Mesenchymal stem cell (in vitro differentiated cells and primary cell): ENCODE measurements at regions not wholly inside any gene's neighbourhood (a gene's known extent, or its start where the extent isn't known, plus 50 kb on each side); places are given as distances from the start of the nearest gene placed in this dataset.

Experiments used
- DNase-seq: peaks from one replicate; pipeline ENCODE4 v3.0.0-alpha.2; 2013
- H2AFZ ChIP-seq: one replicate; pipeline ENCODE4 v1.6.1; 2013; ENCODE audit warnings: low read depth, mild to moderate bottlenecking, control low read depth, inconsistent platforms, low read length, moderate library complexity
- H2AK5ac ChIP-seq: 2 replicates; pipeline ENCODE4 v1.6.1; 2013; ENCODE audit warnings: low read length, moderate library complexity, mild to moderate bottlenecking, inconsistent platforms; ENCODE audit not compliant: severe bottlenecking
- H2BK120ac ChIP-seq: one replicate; pipeline ENCODE4 v1.6.1; 2013; ENCODE audit warnings: low read depth, mild to moderate bottlenecking, inconsistent platforms, low read length, moderate library complexity
- H2BK12ac ChIP-seq, 2 experiments: one replicate each; pipeline ENCODE4 v1.6.1; 2013; ENCODE audit warnings: inconsistent platforms in 2 of 2, low read length in 2 of 2, mild to moderate bottlenecking in 2 of 2, moderate library complexity in 2 of 2, control low read depth in 1 of 2
- H2BK15ac ChIP-seq: one replicate; pipeline ENCODE4 v1.6.1; 2013; ENCODE audit warnings: mild to moderate bottlenecking, low read depth, inconsistent platforms; ENCODE audit not compliant: poor library complexity, severe bottlenecking
- H2BK5ac ChIP-seq: 2 replicates; pipeline ENCODE4 v1.6.1; 2013; ENCODE audit warnings: low read depth, mild to moderate bottlenecking, low read length, control low read depth, inconsistent platforms; ENCODE audit not compliant: poor library complexity, severe bottlenecking
- H3K14ac ChIP-seq, 2 experiments: one replicate each; pipeline ENCODE4 v1.6.1; 2013; ENCODE audit warnings: inconsistent platforms in 2 of 2, low read length in 2 of 2, control low read depth in 1 of 2, mild to moderate bottlenecking in 1 of 2, moderate library complexity in 1 of 2
- H3K18ac ChIP-seq, 2 experiments: one replicate each; pipeline ENCODE4 v1.6.1; 2013; ENCODE audit warnings: inconsistent platforms in 2 of 2, low read length in 2 of 2, control low read depth in 1 of 2, low read depth in 1 of 2, mild to moderate bottlenecking in 1 of 2
- H3K23ac ChIP-seq, 2 experiments: one replicate each; pipeline ENCODE4 v1.6.1; 2013; ENCODE audit warnings: inconsistent platforms in 2 of 2, low read length in 2 of 2, mild to moderate bottlenecking in 2 of 2, moderate library complexity in 2 of 2, control low read depth in 1 of 2
- H3K27ac ChIP-seq: 2 replicates; pipeline ENCODE4 v1.5.1; 2013; ENCODE audit warnings: mild to moderate bottlenecking, moderate library complexity, low read length, control low read depth, inconsistent platforms; ENCODE audit not compliant: poor library complexity, severe bottlenecking
- H3K27me3 ChIP-seq, 2 experiments: 2 replicates each; pipeline versions ENCODE4 v1.6.1 to v1.7.0; 2013; ENCODE audit warnings: low read length in 2 of 2, mild to moderate bottlenecking in 2 of 2, moderate library complexity in 2 of 2, control low read depth in 1 of 2, inconsistent platforms in 1 of 2; ENCODE audit not compliant: control insufficient read depth in 1 of 2, insufficient read depth in 1 of 2
- H3K36me3 ChIP-seq, 2 experiments: 2 replicates each; pipeline versions ENCODE4 v1.6.1 to v1.7.0; 2013; ENCODE audit warnings: low read length in 2 of 2, control low read depth in 1 of 2, inconsistent platforms in 1 of 2, low read depth in 1 of 2, mild to moderate bottlenecking in 1 of 2; ENCODE audit not compliant: insufficient read depth in 2 of 2, control insufficient read depth in 1 of 2
- H3K4ac ChIP-seq, 2 experiments: one replicate each; pipeline ENCODE4 v1.6.1; 2013; ENCODE audit warnings: inconsistent platforms in 2 of 2, low read length in 2 of 2, mild to moderate bottlenecking in 2 of 2, moderate library complexity in 2 of 2, control low read depth in 1 of 2, low read depth in 1 of 2
- H3K4me1 ChIP-seq: 2 replicates; pipeline ENCODE4 v1.6.1; 2013; ENCODE audit warnings: low read depth, low read length, control low read depth; ENCODE audit not compliant: control insufficient read depth, insufficient read depth
- H3K4me2 ChIP-seq: 2 replicates; pipeline ENCODE4 v1.6.1; 2013; ENCODE audit warnings: low read length, mild to moderate bottlenecking, inconsistent platforms; ENCODE audit not compliant: poor library complexity, severe bottlenecking
- H3K4me3 ChIP-seq, 2 experiments: 2 replicates each; pipeline versions ENCODE4 v1.5.1 to v1.7.0; 2013; ENCODE audit warnings: low read length in 2 of 2, mild to moderate bottlenecking in 2 of 2, control low read depth in 1 of 2, low read depth in 1 of 2; ENCODE audit not compliant: insufficient read depth in 1 of 2
- H3K79me1 ChIP-seq: replicated peaks from 2 replicates; pipeline ENCODE4 v1.6.1; 2013; ENCODE audit warnings: mild to moderate bottlenecking, control low read depth, low read length, inconsistent platforms; ENCODE audit not compliant: poor library complexity, severe bottlenecking
- H3K9ac ChIP-seq: 2 replicates; pipeline ENCODE4 v1.7.0; 2013; ENCODE audit warnings: mild to moderate bottlenecking, low read length, moderate library complexity
- H3K9me3 ChIP-seq: 2 replicates; pipeline ENCODE4 v1.7.0; 2013; ENCODE audit warnings: mild to moderate bottlenecking, low read length; ENCODE audit not compliant: control insufficient read depth
- H4K8ac ChIP-seq: one replicate; pipeline ENCODE4 v1.6.1; 2013; ENCODE audit warnings: inconsistent platforms, mild to moderate bottlenecking, low read length, moderate library complexity
- H4K91ac ChIP-seq: one replicate; pipeline ENCODE4 v1.6.1; 2013; ENCODE audit warnings: mild to moderate bottlenecking, low read length, inconsistent platforms
- WGBS: methylation state at CpG from one replicate; pipeline ENCODE4 v1.1.7; 2013; ENCODE audit warnings: mixed read lengths; 5-methylcytosine and 5-hydroxymethylcytosine counted together

GRCh38 chr1:29460041-29460610 is 223.8 kb downstream of the PTPRU start:
- no peak overlapping the region for H2BK15ac ChIP-seq
- H2BK12ac ChIP-seq = no peak overlapping the region
- H3K9me3 ChIP-seq = peaks cover 8% of the 10 kb centered on the region
- H2BK120ac ChIP-seq = no peak overlapping the region
- H4K91ac ChIP-seq = no peak overlapping the region
- no peak overlapping the region for H3K14ac ChIP-seq
- H3K36me3 ChIP-seq = no peaks in the 10 kb centered on the region
- no peak overlapping the region for H2AK5ac ChIP-seq
- H2BK5ac ChIP-seq = no peak overlapping the region
- DNase-seq = no peak
- H3K4me1 ChIP-seq = peaks cover 1% of the 10 kb centered on the region
- peaks cover 32 to 59% of the 10 kb centered on the region in 2 experiments for H3K27me3 ChIP-seq
- no peak overlapping the region for H3K4ac ChIP-seq
- H2AFZ ChIP-seq = no peak overlapping the region
- H3K18ac ChIP-seq = no peak overlapping the region
- no peak overlapping the region for H3K23ac ChIP-seq
- H3K27ac ChIP-seq = no peak overlapping the region
- H4K8ac ChIP-seq = no peak overlapping the region
- H3K4me3 ChIP-seq = no peak overlapping the region
- 44% methylated on average over 4 of the region's 4 CpGs for WGBS
- H3K79me1 ChIP-seq = no peaks in the 10 kb centered on the region
- no peak overlapping the region for H3K4me2 ChIP-seq
- H3K9ac ChIP-seq = no peak overlapping the region

DNA sequence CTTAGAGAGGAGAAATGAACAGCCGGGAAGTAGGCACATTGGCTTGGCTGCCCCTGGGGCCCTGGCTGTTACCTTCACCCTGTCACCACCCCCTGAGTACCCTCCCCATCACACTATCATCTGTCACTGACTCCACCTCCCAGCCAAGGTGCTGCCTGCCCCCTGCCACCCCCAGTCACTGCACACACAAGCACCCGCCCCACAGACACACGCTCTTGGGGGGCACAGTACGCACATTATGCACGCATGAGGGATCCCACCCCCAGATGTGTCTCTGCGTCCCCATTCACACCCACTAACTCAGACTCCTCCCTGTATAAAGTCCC is 223.3 kb downstream of the PTPRU start:
- H3K18ac ChIP-seq = no peak overlapping the region
- peaks cover 1% of the 10 kb centered on the region for H3K4me1 ChIP-seq
- H3K9me3 ChIP-seq = peaks cover 2% of the 10 kb centered on the region
- H2AFZ ChIP-seq = no peak overlapping the region
- no peak overlapping the region for H2BK5ac ChIP-seq
- H2BK120ac ChIP-seq = no peak overlapping the region
- H3K36me3 ChIP-seq = no peaks in the 10 kb centered on the region
- no peaks in the 10 kb centered on the region for H3K79me1 ChIP-seq
- no peak overlapping the region for H3K4me2 ChIP-seq
- DNase-seq = no peak
- H3K27me3 ChIP-seq = peaks cover 32 to 64% of the 10 kb centered on the region in 2 experiments
- H3K4me3 ChIP-seq = no peak overlapping the region
- no peak overlapping the region for H3K27ac ChIP-seq
- no peak overlapping the region for H3K4ac ChIP-seq
- H4K91ac ChIP-seq = no peak overlapping the region
- H2AK5ac ChIP-seq = no peak overlapping the region
- no peak overlapping the region for H3K23ac ChIP-seq
- H2BK12ac ChIP-seq = no peak overlapping the region
- H2BK15ac ChIP-seq = no peak overlapping the region
- H4K8ac ChIP-seq = no peak overlapping the region
- WGBS = 82% methylated on average over 6 of the region's 6 CpGs
- no peak overlapping the region for H3K14ac ChIP-seq
- no peak overlapping the region for H3K9ac ChIP-seq

- H2BK120ac ChIP-seq = no peak overlapping the region
- no peak overlapping the region for H2BK15ac ChIP-seq
- H3K36me3 ChIP-seq = no peaks in the 10 kb centered on the region
- 62% methylated on average over 7 of the region's 8 CpGs for WGBS
- H3K4me1 ChIP-seq = peaks cover 1% of the 10 kb centered on the region
- H2AFZ ChIP-seq = no peak overlapping the region
- no peak overlapping the region for H3K9ac ChIP-seq
- no peak for DNase-seq
- no peak overlapping the region for H3K27ac ChIP-seq
- H3K4me3 ChIP-seq = no peak overlapping the region
- no peaks in the 10 kb centered on the region for H3K79me1 ChIP-seq
- no peak overlapping the region for H4K8ac ChIP-seq
- no peak overlapping the region for H3K4me2 ChIP-seq
- H3K4ac ChIP-seq = no peak overlapping the region
- H3K9me3 ChIP-seq = no peaks in the 10 kb centered on the region
- no peak overlapping the region for H2BK12ac ChIP-seq
- no peak overlapping the region for H4K91ac ChIP-seq
- H3K18ac ChIP-seq = no peak overlapping the region
- H2BK5ac ChIP-seq = no peak overlapping the region
- H3K23ac ChIP-seq = no peak overlapping the region
- H3K27me3 ChIP-seq = peaks cover 32 to 65% of the 10 kb centered on the region in 2 experiments
- no peak overlapping the region for H2AK5ac ChIP-seq
- no peak overlapping the region for H3K14ac ChIP-seq
Measured at GRCh38 chr1:29458737-29459619, 222.7 kb downstream of the PTPRU start.

DNA sequence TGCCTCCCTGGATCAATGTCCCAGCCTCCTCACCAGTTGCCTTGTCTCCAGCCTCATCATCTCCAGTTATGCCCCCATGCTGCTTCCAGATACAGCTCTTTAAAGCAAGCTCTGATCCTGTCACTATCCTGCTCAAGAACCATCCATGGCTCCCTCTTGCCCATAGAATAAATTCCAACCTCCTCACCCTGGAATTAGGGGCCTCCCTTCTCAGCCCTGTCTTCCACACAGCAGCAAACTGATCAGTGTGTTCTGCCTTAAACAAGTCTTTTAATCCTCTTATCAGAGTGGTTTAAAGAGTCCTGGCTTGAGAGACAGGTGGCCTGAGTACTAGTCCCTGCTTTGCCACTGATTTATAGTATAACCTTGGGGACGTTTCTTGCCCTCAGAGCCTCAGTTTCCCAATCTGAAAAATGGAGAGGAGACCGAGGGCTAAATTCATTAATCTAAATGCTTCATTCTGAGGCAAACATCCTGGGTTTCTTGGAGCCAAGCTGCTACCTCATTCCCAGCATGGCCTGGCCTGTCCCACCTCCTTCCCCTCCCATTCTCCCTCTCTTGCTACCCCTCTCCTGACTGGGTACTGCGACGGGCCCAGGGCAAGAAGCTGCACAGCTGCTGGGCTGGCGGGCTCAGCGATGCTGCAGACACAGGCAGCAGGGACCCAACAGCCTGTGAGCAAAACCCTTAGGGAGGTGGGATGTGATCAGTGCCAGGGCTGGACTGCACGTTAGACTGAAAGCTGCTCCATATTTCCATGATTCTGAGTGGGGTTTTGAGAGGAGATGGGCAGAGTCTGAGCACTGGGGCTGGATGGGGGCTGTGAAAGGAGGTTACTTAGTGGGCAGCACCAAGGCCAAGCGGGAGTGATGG is 221.4 kb downstream of the PTPRU start:
- Histone ChIP-seq H4K8ac (no peak overlapping the region), H4K91ac (no peak overlapping the region), H2BK5ac (no peak overlapping the region), H3K9ac (no peak overlapping the region), H3K79me1 (no peaks in the 10 kb centered on the region), H2AK5ac (no peak overlapping the region), H3K14ac (no peak overlapping the region), H2BK120ac (no peak overlapping the region), H3K4ac (no peak overlapping the region), H2BK15ac (no peak overlapping the region), H3K4me2 (no peak overlapping the region), H3K4me1 (peaks cover 1% of the 10 kb centered on the region), H2AFZ (no peak overlapping the region), H3K4me3 (no peak overlapping the region), H3K23ac (no peak overlapping the region), H3K18ac (no peak overlapping the region), H2BK12ac (no peak overlapping the region), H3K36me3 (no peaks in the 10 kb centered on the region), H3K27me3 (peaks cover 32 to 60% of the 10 kb centered on the region in 2 experiments), H3K27ac (no peak overlapping the region), H3K9me3 (no peaks in the 10 kb centered on the region)
- 65% methylated on average over 8 of the region's 8 CpGs for WGBS
- no peak for DNase-seq
